ENCODE measurements at regions not wholly inside any gene's neighbourhood (a gene's known extent, or its start where the extent isn't known, plus 50 kb on each side); places are given as distances from the start of the nearest gene placed in this dataset.

GRCh38 chr4:62262676-62263075, 1062.5 kb downstream of the ADGRL3 start:
- TF ChIP-seq, protein P1, sequence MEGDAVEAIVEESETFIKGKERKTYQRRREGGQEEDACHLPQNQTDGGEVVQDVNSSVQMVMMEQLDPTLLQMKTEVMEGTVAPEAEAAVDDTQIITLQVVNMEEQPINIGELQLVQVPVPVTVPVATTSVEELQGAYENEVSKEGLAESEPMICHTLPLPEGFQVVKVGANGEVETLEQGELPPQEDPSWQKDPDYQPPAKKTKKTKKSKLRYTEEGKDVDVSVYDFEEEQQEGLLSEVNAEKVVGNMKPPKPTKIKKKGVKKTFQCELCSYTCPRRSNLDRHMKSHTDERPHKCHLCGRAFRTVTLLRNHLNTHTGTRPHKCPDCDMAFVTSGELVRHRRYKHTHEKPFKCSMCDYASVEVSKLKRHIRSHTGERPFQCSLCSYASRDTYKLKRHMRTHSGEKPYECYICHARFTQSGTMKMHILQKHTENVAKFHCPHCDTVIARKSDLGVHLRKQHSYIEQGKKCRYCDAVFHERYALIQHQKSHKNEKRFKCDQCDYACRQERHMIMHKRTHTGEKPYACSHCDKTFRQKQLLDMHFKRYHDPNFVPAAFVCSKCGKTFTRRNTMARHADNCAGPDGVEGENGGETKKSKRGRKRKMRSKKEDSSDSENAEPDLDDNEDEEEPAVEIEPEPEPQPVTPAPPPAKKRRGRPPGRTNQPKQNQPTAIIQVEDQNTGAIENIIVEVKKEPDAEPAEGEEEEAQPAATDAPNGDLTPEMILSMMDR (IDR thresholded peaks at IDR 0.05) = no peak
- TF ChIP-seq POLR2A (IDR thresholded peaks at IDR 0.05) = no peak

Measured in testis (tissue), 2 donors.